GM23338 (cell line): ENCODE measurements at regions not wholly inside any gene's neighbourhood (a gene's known extent, or its start where the extent isn't known, plus 50 kb on each side); places are given as distances from the start of the nearest gene placed in this dataset.

Experiments used
- ATAC-seq: fragments of 200-7000 bp; cut with Tn5 transposase; 3 replicates; pipeline ENCODE4 v1.9.1; 2020
- DNase-seq: peaks from one replicate; pipeline ENCODE4 v3.0.0-alpha.2; 2015; ENCODE audit warnings: low spot score
- H2AFZ ChIP-seq: fragments of 200-600 bp; sonication (generic); 2 replicates; pipeline ENCODE4 v1.8.0; 2016; ENCODE audit warnings: antibody characterized with exemption, mild to moderate bottlenecking, moderate library complexity
- H3F3A ChIP-seq: fragments of 200-600 bp; sonication (generic); replicated peaks from 2 replicates; pipeline ENCODE4 v1.8.0; 2017; ENCODE audit warnings: antibody characterized with exemption, mixed run types, low read depth
- H3K27ac ChIP-seq: fragments of 200-600 bp; sonication (generic); 2 replicates; pipeline ENCODE4 v1.6.1; 2016; ENCODE audit warnings: low read depth
- H3K27me3 ChIP-seq: fragments of 200-600 bp; sonication (generic); 2 replicates; pipeline ENCODE4 v1.8.0; 2016; ENCODE audit warnings: mild to moderate bottlenecking, mixed run types, moderate library complexity; ENCODE audit not compliant: insufficient read depth
- H3K36me3 ChIP-seq: fragments of 200-600 bp; sonication (generic); 2 replicates; pipeline ENCODE4 v1.8.0; 2016; ENCODE audit warnings: mild to moderate bottlenecking; ENCODE audit not compliant: insufficient read depth
- H3K4me1 ChIP-seq: fragments of 200-600 bp; sonication (generic); 2 replicates; pipeline ENCODE4 v1.8.0; 2016; ENCODE audit warnings: mild to moderate bottlenecking, moderate library complexity; ENCODE audit not compliant: insufficient read depth
- H3K4me2 ChIP-seq: fragments of 200-600 bp; sonication (generic); 2 replicates; pipeline ENCODE4 v1.7.1; 2017; ENCODE audit warnings: mixed run types
- H3K4me3 ChIP-seq: fragments of 200-600 bp; sonication (generic); 2 replicates; pipeline ENCODE4 v1.6.1; 2016; ENCODE audit warnings: mixed run types
- H3K79me2 ChIP-seq: fragments of 200-600 bp; sonication (generic); replicated peaks from 2 replicates; pipeline ENCODE4 v1.8.0; 2017; ENCODE audit warnings: mild to moderate bottlenecking; ENCODE audit not compliant: insufficient read depth
- H3K9me2 ChIP-seq: fragments of 200-600 bp; sonication (generic); 2 replicates; pipeline ENCODE4 v1.8.0; 2017; ENCODE audit not compliant: insufficient read depth
- H4K20me1 ChIP-seq: fragments of 200-600 bp; sonication (generic); replicated peaks from 2 replicates; pipeline ENCODE4 v1.8.0; 2017; ENCODE audit warnings: mild to moderate bottlenecking; ENCODE audit not compliant: insufficient read depth
- H3K27ac Mint-ChIP-seq: 2 replicates; pipeline ENCODE4 v1.8.0; 2020; ENCODE audit warnings: inconsistent platforms, mild to moderate bottlenecking, moderate library complexity, mixed read lengths
- H3K27me3 Mint-ChIP-seq: 3 replicates; pipeline ENCODE4 v1.8.0; 2022; ENCODE audit warnings: low read depth, mild to moderate bottlenecking, moderate library complexity, mixed read lengths, inconsistent platforms; ENCODE audit not compliant: insufficient read depth, poor library complexity
- H3K36me3 Mint-ChIP-seq: 3 replicates; pipeline ENCODE4 v1.8.0; 2021; ENCODE audit warnings: low read depth, mild to moderate bottlenecking, inconsistent platforms, moderate library complexity, mixed read lengths
- H3K4me1 Mint-ChIP-seq: 3 replicates; pipeline ENCODE4 v1.8.0; 2020; ENCODE audit warnings: mild to moderate bottlenecking, inconsistent platforms, mixed read lengths
- H3K4me3 Mint-ChIP-seq: 3 replicates; pipeline ENCODE4 v1.8.0; 2021; ENCODE audit warnings: moderate library complexity, mild to moderate bottlenecking, inconsistent platforms, mixed read lengths
- H3K9me3 Mint-ChIP-seq: 3 replicates; pipeline ENCODE4 v1.8.0; 2020; ENCODE audit warnings: moderate library complexity, mild to moderate bottlenecking, inconsistent platforms, mixed read lengths
- NANOG ChIP-seq: IDR thresholded peaks from 2 replicates; pipeline ENCODE4 v1.6.1; 2016; ENCODE audit warnings: antibody characterized with exemption, borderline replicate concordance
- REST ChIP-seq: IDR thresholded peaks from one replicate; pipeline ENCODE4 v1.6.1; 2018; ENCODE audit warnings: antibody characterized with exemption; ENCODE audit not compliant: unreplicated experiment
- TF ChIP-seq, protein P1 (sequence below): fragments of 250-450 bp; sonication (Bioruptor Pico); IDR thresholded peaks from 2 replicates; pipeline ENCODE4 v1.5.0; 2020; ENCODE audit warnings: mild to moderate bottlenecking, moderate library complexity

- ATAC-seq: no peak
- no peaks in the 10 kb centered on the region for H3K36me3 Mint-ChIP-seq
These were observed 253.1 kb upstream of the DYNLRB2 start for GRCh38 chr16:80287674-80288073.

More at GRCh38 chr16:80287674-80288073, 253.1 kb upstream of the DYNLRB2 start:
- H3K36me3 ChIP-seq: no peaks in the 10 kb centered on the region
- Mint-ChIP-seq H3K9me3 (no peaks in the 10 kb centered on the region), H3K27me3 (no peaks in the 10 kb centered on the region), H3K4me3 (no peak overlapping the region), H3K27ac (no peak overlapping the region), H3K4me1 (no peaks in the 10 kb centered on the region)
- no peaks in the 10 kb centered on the region for H4K20me1 ChIP-seq
- no peaks in the 10 kb centered on the region for H3F3A ChIP-seq
- no peaks in the 10 kb centered on the region for H3K4me1 ChIP-seq
- H3K27me3 ChIP-seq: no peaks in the 10 kb centered on the region
- H3K9me2 ChIP-seq: peaks cover 9% of the 10 kb centered on the region; the same call in 1 of the 2 replicates
- no peak for TF ChIP-seq REST
- TF ChIP-seq, protein P1, sequence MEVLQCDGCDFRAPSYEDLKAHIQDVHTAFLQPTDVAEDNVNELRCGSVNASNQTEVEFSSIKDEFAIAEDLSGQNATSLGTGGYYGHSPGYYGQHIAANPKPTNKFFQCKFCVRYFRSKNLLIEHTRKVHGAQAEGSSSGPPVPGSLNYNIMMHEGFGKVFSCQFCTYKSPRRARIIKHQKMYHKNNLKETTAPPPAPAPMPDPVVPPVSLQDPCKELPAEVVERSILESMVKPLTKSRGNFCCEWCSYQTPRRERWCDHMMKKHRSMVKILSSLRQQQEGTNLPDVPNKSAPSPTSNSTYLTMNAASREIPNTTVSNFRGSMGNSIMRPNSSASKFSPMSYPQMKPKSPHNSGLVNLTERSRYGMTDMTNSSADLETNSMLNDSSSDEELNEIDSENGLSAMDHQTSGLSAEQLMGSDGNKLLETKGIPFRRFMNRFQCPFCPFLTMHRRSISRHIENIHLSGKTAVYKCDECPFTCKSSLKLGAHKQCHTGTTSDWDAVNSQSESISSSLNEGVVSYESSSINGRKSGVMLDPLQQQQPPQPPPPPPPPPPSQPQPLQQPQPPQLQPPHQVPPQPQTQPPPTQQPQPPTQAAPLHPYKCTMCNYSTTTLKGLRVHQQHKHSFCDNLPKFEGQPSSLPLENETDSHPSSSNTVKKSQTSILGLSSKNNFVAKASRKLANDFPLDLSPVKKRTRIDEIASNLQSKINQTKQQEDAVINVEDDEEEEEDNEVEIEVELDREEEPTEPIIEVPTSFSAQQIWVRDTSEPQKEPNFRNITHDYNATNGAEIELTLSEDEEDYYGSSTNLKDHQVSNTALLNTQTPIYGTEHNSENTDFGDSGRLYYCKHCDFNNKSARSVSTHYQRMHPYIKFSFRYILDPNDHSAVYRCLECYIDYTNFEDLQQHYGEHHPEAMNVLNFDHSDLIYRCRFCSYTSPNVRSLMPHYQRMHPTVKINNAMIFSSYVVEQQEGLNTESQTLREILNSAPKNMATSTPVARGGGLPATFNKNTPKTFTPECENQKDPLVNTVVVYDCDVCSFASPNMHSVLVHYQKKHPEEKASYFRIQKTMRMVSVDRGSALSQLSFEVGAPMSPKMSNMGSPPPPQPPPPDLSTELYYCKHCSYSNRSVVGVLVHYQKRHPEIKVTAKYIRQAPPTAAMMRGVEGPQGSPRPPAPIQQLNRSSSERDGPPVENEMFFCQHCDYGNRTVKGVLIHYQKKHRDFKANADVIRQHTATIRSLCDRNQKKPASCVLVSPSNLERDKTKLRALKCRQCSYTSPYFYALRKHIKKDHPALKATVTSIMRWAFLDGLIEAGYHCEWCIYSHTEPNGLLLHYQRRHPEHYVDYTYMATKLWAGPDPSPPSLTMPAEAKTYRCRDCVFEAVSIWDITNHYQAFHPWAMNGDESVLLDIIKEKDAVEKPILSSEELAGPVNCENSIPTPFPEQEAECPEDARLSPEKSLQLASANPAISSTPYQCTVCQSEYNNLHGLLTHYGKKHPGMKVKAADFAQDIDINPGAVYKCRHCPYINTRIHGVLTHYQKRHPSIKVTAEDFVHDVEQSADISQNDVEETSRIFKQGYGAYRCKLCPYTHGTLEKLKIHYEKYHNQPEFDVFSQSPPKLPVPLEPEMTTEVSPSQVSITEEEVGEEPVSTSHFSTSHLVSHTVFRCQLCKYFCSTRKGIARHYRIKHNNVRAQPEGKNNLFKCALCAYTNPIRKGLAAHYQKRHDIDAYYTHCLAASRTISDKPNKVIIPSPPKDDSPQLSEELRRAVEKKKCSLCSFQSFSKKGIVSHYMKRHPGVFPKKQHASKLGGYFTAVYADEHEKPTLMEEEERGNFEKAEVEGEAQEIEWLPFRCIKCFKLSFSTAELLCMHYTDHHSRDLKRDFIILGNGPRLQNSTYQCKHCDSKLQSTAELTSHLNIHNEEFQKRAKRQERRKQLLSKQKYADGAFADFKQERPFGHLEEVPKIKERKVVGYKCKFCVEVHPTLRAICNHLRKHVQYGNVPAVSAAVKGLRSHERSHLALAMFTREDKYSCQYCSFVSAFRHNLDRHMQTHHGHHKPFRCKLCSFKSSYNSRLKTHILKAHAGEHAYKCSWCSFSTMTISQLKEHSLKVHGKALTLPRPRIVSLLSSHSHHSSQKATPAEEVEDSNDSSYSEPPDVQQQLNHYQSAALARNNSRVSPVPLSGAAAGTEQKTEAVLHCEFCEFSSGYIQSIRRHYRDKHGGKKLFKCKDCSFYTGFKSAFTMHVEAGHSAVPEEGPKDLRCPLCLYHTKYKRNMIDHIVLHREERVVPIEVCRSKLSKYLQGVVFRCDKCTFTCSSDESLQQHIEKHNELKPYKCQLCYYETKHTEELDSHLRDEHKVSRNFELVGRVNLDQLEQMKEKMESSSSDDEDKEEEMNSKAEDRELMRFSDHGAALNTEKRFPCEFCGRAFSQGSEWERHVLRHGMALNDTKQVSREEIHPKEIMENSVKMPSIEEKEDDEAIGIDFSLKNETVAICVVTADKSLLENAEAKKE: no peak
- TF ChIP-seq NANOG: no peak
- no peak overlapping the region for H3K4me2 ChIP-seq
- DNase-seq: no peak
- H3K79me2 ChIP-seq: no peaks in the 10 kb centered on the region
- H2AFZ ChIP-seq: no peak overlapping the region
- no peak overlapping the region for H3K27ac ChIP-seq
- H3K4me3 ChIP-seq: no peak overlapping the region
